ENCODE measurements at regions not wholly inside any gene's neighbourhood (a gene's known extent, or its start where the extent isn't known, plus 50 kb on each side); places are given as distances from the start of the nearest gene placed in this dataset.

DNA sequence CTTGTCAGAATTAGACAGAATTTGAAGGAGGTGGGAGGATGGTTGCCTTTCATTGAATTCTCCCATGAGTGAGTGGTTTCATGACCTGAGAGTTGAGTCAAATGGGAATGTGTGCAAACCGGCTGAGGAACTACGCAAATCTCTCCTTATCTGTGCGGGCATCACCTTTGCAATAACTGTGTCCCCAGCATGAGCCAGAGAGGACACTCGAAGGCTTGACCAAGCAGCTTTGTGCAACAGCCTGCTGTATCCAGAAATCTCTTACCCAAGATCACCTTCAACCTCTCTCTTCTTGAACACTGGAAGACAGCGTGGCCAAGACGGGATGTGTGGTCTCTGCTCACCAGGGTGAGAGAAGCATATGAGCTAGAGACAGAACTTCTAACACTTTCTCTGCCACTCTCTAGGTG lies 93.8 kb upstream of the IKZF1 start:
- WGBS (ENCODE audit: insufficient coverage, insufficient read length): no CpG with 5 or more reads among the region's 6 CpGs

DNA sequence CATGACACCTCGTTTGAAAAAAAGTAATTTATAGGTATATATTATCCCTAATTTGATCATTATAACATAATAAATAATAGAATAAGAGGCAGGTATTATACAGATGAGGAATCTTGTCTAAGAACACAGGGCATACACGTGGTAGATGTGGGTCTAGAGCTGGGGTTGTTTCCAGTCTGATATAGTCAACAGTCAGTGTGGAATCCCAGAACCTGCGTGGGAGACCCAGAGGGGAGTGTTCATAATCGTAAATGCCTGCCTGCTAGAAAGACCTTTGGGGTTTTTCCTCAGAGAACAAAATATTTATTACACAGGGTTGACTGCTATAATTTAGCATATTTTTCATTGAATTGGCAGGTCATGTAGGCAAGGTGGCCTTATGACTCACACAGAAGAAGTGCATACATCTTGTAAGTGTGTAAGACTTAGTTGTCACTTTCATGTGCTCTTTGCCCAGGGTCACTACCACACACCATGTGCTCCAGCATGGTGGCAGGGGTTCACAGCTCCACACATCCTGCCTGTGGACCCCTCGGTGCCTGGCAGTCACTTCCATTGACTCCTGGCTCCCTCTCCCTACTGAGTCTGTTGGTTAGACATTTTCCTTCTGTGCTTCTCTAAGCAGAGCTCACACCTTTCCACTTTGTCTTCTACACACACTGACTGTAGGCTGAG lies 94.9 kb upstream of the IKZF1 start:
- Histone ChIP-seq H3K27me3 (ENCODE audit: control insufficient read depth, insufficient read depth, low read length) (no peaks in the 10 kb centered on the region), H3K4me3 (ENCODE audit: low read length) (no peak overlapping the region), H3K36me3 (ENCODE audit: control insufficient read depth, insufficient read depth, low read length) (no peaks in the 10 kb centered on the region), H3K27ac (ENCODE audit: low read length) (no peak overlapping the region), H3K9me3 (ENCODE audit: control insufficient read depth, insufficient read depth, low read length) (no peaks in the 10 kb centered on the region), H3K4me1 (ENCODE audit: control insufficient read depth, insufficient read depth, low read length) (no peaks in the 10 kb centered on the region)
- no CpG with 5 or more reads among the region's 5 CpGs for WGBS (ENCODE audit: insufficient coverage, insufficient read length)
- no peak for DNase-seq (ENCODE audit: low read depth, low spot score)

More for the DNA sequence above, 93.8 kb upstream of the IKZF1 start:
- Histone ChIP-seq H3K36me3 (ENCODE audit: control insufficient read depth, insufficient read depth, low read length) (no peaks in the 10 kb centered on the region), H3K4me3 (ENCODE audit: low read length) (no peak overlapping the region), H3K9me3 (ENCODE audit: control insufficient read depth, insufficient read depth, low read length) (no peaks in the 10 kb centered on the region), H3K4me1 (ENCODE audit: control insufficient read depth, insufficient read depth, low read length) (no peaks in the 10 kb centered on the region), H3K27me3 (ENCODE audit: control insufficient read depth, insufficient read depth, low read length) (no peaks in the 10 kb centered on the region), H3K27ac (ENCODE audit: low read length) (no peak overlapping the region)
- DNase-seq (ENCODE audit: low read depth, low spot score): no peak

DNA sequence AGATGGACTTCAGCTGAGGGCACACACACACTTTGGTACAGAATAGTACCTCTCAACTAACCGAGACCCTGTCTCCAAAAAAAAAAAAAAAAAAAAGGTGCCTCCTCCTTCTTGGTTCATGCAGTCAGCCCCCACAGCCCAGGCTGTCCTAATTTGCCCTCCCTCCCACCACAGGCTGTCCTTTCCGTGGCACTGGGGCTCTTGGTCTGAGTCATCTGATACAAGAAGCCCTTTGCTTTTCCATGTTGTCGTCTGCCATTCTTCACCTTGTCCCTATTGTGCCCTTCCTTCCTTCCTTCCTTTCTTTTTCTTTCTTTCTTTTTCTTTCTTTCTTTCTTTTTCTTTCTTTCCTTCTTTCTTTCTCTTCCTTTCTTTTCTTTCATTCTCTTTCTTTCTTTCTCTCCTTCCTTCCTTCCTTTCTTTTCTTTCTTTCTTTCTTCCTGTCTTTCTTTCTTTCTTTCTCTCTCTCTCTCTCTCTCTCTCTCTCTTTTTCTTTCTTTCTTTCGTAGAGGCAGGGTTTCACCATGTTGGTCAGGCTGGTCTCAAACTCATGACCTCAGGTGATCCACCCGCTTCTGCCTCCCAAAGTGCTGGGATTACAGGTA lies 96.0 kb upstream of the IKZF1 start:
- Histone ChIP-seq H3K27me3 (ENCODE audit: control insufficient read depth, insufficient read depth, low read length) (no peaks in the 10 kb centered on the region), H3K36me3 (ENCODE audit: control insufficient read depth, insufficient read depth, low read length) (no peaks in the 10 kb centered on the region), H3K4me3 (ENCODE audit: low read length) (no peak overlapping the region), H3K27ac (ENCODE audit: low read length) (no peak overlapping the region), H3K9me3 (ENCODE audit: control insufficient read depth, insufficient read depth, low read length) (no peaks in the 10 kb centered on the region), H3K4me1 (ENCODE audit: control insufficient read depth, insufficient read depth, low read length) (no peaks in the 10 kb centered on the region)
- DNase-seq (ENCODE audit: low read depth, low spot score): no peak
- no CpG with 5 or more reads among the region's 5 CpGs for WGBS (ENCODE audit: insufficient coverage, insufficient read length)

DNA sequence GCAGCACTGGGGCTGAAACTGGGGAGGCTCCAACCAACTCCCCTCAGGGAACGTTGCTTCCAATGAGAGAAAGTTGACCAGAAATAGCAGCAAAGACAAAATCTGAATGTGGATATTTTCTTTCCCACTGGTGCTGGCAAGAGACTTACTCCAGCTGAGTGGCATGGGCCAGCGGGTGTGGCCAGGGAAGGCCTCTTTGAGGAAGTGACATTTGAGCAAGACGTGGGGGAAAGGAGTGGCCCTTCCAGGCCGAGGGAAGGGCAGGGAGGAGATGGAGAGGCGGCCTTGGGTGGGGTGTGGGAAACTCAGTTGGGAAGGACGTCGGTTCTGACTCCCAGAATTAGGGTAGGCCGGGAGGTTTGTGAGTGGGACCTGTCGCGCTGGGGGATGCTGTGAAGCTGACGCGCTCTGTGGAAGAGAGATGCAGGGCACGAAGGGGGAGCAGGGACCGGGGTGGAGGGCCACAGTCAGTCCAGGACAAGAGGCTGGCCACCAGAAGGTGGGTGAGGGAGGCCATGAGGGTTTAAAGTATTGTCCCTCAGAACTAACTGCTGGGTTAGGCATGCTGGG lies 96.7 kb upstream of the IKZF1 start:
- DNase-seq (ENCODE audit: low read depth, low spot score): no peak
- Histone ChIP-seq H3K27ac (ENCODE audit: low read length) (no peak overlapping the region), H3K27me3 (ENCODE audit: control insufficient read depth, insufficient read depth, low read length) (no peaks in the 10 kb centered on the region), H3K4me1 (ENCODE audit: control insufficient read depth, insufficient read depth, low read length) (no peaks in the 10 kb centered on the region), H3K36me3 (ENCODE audit: control insufficient read depth, insufficient read depth, low read length) (no peaks in the 10 kb centered on the region), H3K9me3 (ENCODE audit: control insufficient read depth, insufficient read depth, low read length) (no peaks in the 10 kb centered on the region), H3K4me3 (ENCODE audit: low read length) (no peak overlapping the region)
- WGBS (ENCODE audit: insufficient coverage, insufficient read length): no CpG with 5 or more reads among the region's 14 CpGs

DNA sequence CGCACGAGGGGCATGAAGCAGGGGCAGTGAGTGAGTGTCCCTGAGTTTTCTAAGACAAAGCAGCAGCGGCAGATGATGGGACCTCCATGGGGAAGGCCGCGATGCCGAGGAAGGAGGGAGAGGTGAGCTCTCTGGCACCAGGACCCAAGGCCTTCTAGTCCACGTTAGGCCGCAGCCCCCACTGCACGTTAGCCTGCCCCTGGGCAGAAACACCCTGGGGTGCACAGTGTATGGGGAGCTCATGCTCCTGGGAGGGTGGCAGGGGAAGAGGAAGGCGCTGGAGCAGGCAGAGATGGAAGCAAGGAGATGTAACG lies 97.3 kb upstream of the IKZF1 start:
- no peak for DNase-seq (ENCODE audit: low read depth, low spot score)
- H3K4me1 ChIP-seq (ENCODE audit: control insufficient read depth, insufficient read depth, low read length): no peaks in the 10 kb centered on the region
- WGBS (ENCODE audit: insufficient coverage, insufficient read length): no CpG with 5 or more reads among the region's 11 CpGs
- no peaks in the 10 kb centered on the region for H3K9me3 ChIP-seq (ENCODE audit: control insufficient read depth, insufficient read depth, low read length)
- no peaks in the 10 kb centered on the region for H3K27me3 ChIP-seq (ENCODE audit: control insufficient read depth, insufficient read depth, low read length)
- no peak overlapping the region for H3K4me3 ChIP-seq (ENCODE audit: low read length)
- no peak overlapping the region for H3K27ac ChIP-seq (ENCODE audit: low read length)
- H3K36me3 ChIP-seq (ENCODE audit: control insufficient read depth, insufficient read depth, low read length): no peaks in the 10 kb centered on the region

DNA sequence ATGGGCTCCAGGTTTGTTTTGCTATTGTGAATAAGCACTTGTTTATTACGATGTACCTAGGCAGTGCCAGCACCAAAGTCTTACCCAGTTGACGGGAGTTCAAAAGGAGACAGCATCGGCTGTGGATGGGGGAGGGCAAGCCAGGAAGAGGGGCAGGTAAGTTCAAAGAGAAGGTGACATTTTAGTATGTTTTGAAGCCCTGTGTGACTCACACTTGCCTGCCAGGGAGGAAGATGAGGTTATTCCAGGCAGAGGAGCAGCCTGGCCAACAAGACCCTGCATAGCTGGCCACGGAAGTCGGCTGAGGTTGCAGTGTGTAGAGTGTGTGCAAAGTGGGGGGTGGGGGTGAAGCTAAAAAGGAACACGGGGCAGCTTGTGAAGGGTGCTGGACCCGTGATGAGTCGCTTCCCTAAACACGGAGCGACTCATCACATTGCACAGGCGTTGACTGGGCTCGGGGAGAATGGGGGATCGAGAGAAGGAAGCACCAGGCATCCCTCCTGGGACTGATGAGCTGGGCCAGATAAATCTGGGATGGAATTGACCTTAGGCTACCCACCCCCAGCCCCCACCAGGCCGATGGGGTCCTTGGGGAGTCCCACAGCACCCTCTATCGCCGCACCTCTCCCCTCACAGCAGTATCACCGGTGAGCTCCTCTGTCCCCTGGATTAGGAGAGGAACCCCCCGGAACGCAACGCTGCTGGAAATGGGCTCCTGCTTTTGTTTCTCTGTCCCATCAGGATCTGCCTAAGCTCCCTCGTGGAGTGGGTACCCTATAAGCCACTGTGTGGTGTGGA lies 97.9 kb upstream of the IKZF1 start:
- no peak for DNase-seq (ENCODE audit: low read depth, low spot score)
- H3K27ac ChIP-seq (ENCODE audit: low read length): no peak overlapping the region
- no CpG with 5 or more reads among the region's 21 CpGs for WGBS (ENCODE audit: insufficient coverage, insufficient read length)

DNA sequence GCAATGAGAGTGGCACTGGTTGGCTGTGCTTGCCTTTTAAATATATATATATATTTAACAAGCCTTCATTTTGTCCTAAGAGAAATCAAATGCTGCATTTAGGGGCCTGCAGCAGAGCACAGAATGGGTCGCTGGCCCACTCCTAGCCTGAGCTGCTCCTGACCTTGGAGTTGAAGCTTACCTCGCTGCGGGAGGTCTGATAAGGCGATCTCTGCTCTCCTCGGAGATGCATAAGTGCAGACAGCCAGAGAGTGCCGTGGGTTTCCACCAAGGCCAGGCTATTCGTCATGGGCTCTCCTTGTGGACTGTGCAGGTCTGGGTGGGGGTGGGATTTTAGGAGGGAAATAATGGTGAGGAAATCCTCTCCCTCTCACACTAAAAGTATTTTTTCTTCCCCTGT lies 99.5 kb upstream of the IKZF1 start:
- WGBS (ENCODE audit: insufficient coverage, insufficient read length): no CpG with 5 or more reads among the region's 7 CpGs
- Histone ChIP-seq H3K9me3 (ENCODE audit: control insufficient read depth, insufficient read depth, low read length) (no peaks in the 10 kb centered on the region), H3K27ac (ENCODE audit: low read length) (no peak overlapping the region), H3K36me3 (ENCODE audit: control insufficient read depth, insufficient read depth, low read length) (no peaks in the 10 kb centered on the region), H3K27me3 (ENCODE audit: control insufficient read depth, insufficient read depth, low read length) (no peaks in the 10 kb centered on the region), H3K4me3 (ENCODE audit: low read length) (no peak overlapping the region), H3K4me1 (ENCODE audit: control insufficient read depth, insufficient read depth, low read length) (no peaks in the 10 kb centered on the region)
- no peak for DNase-seq (ENCODE audit: low read depth, low spot score)

More for the DNA sequence above, 97.9 kb upstream of the IKZF1 start:
- no peaks in the 10 kb centered on the region for H3K36me3 ChIP-seq (ENCODE audit: control insufficient read depth, insufficient read depth, low read length)
- H3K4me3 ChIP-seq (ENCODE audit: low read length): no peak overlapping the region
- H3K27me3 ChIP-seq (ENCODE audit: control insufficient read depth, insufficient read depth, low read length): no peaks in the 10 kb centered on the region
- H3K9me3 ChIP-seq (ENCODE audit: control insufficient read depth, insufficient read depth, low read length): no peaks in the 10 kb centered on the region
- no peaks in the 10 kb centered on the region for H3K4me1 ChIP-seq (ENCODE audit: control insufficient read depth, insufficient read depth, low read length)

DNA sequence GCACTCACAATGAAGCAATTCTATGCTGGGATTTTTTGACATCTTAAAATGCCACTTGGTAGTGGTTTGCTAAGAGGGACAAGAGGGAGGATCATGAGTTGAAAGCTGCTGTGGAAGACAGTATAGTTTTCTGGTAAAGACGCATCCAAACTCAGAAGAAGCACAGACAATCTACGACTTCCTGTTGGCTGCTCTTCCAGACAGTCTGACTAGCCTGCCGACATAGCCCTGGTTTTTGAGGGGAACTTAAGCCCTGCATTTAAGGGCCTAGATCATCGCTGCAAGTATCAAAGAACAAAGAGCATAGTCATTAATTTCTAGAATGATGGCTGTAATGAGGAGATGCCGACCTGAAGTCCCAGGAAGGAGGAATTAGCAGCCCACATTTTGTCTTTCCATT lies 99.9 kb upstream of the IKZF1 start:
- no peak for DNase-seq (ENCODE audit: low read depth, low spot score)
- WGBS (ENCODE audit: insufficient coverage, insufficient read length): no CpG with 5 or more reads among the region's 5 CpGs
- Histone ChIP-seq H3K4me1 (ENCODE audit: control insufficient read depth, insufficient read depth, low read length) (no peaks in the 10 kb centered on the region), H3K4me3 (ENCODE audit: low read length) (no peak overlapping the region), H3K36me3 (ENCODE audit: control insufficient read depth, insufficient read depth, low read length) (no peaks in the 10 kb centered on the region), H3K27me3 (ENCODE audit: control insufficient read depth, insufficient read depth, low read length) (no peaks in the 10 kb centered on the region), H3K9me3 (ENCODE audit: control insufficient read depth, insufficient read depth, low read length) (no peaks in the 10 kb centered on the region), H3K27ac (ENCODE audit: low read length) (no peak overlapping the region)

DNA sequence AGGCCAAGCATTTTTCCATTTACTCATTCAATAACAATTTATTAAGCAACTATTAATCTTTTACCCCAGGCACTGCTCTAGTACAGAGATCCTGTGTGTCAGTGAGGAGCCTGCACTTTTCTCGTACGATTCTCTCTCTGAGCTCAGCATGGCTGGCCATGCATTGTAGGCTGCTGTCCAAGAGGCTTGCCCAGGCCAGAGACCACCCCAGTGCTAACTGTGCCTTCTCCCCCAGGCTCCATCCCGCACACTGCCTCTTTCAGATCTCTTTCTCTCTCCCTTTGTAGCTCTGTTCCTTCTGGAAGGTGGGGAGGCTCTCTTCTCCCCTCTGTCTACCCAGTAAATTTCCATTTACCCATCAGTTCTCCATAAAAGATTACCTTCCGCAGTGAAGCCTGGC lies 101.0 kb upstream of the IKZF1 start:
- no peak overlapping the region for H3K4me3 ChIP-seq (ENCODE audit: low read length)
- no peaks in the 10 kb centered on the region for H3K4me1 ChIP-seq (ENCODE audit: control insufficient read depth, insufficient read depth, low read length)
- H3K27ac ChIP-seq (ENCODE audit: low read length): no peak overlapping the region
- no peaks in the 10 kb centered on the region for H3K36me3 ChIP-seq (ENCODE audit: control insufficient read depth, insufficient read depth, low read length)
- no peak for DNase-seq (ENCODE audit: low read depth, low spot score)
- WGBS (ENCODE audit: insufficient coverage, insufficient read length): no CpG with 5 or more reads among the region's 4 CpGs
- H3K9me3 ChIP-seq (ENCODE audit: control insufficient read depth, insufficient read depth, low read length): no peaks in the 10 kb centered on the region
- H3K27me3 ChIP-seq (ENCODE audit: control insufficient read depth, insufficient read depth, low read length): no peaks in the 10 kb centered on the region

DNA sequence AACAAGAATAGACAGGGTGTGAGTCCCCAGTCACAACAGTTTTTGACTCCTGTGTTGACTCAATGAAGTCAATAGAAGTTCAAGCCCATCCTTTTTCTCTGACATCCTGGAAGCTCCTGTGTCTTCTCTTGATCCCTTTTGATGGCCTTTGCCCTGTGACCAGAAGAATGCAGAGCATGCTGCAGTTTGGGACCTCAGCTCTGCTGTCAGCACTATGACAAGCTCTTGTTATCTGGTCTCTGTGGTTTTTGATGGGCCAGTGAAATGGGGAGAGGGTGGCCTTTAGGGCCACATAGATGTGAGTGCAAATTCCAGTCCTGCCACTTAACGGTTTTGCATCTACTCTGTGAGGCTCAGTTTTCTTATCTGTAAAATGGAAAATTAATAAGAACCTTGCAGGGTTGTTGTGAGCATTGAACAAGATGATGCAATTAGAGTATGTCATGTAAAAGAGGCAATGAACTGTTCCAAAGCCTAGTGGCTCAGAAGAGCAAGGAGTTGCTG lies 102.4 kb upstream of the IKZF1 start:
- Histone ChIP-seq H3K36me3 (ENCODE audit: control insufficient read depth, insufficient read depth, low read length) (no peaks in the 10 kb centered on the region), H3K27ac (ENCODE audit: low read length) (no peak overlapping the region), H3K4me3 (ENCODE audit: low read length) (no peak overlapping the region), H3K27me3 (ENCODE audit: control insufficient read depth, insufficient read depth, low read length) (no peaks in the 10 kb centered on the region), H3K4me1 (ENCODE audit: control insufficient read depth, insufficient read depth, low read length) (no peaks in the 10 kb centered on the region), H3K9me3 (ENCODE audit: control insufficient read depth, insufficient read depth, low read length) (no peaks in the 10 kb centered on the region)
- WGBS (ENCODE audit: insufficient coverage, insufficient read length): no CpG with 5 or more reads among the region's 1 CpG
- no peak for DNase-seq (ENCODE audit: low read depth, low spot score)
